ENCODE measurements at regions not wholly inside any gene's neighbourhood (a gene's known extent, or its start where the extent isn't known, plus 50 kb on each side); places are given as distances from the start of the nearest gene placed in this dataset.
"Not testable (repeated sequence)": the region's sequence is repeated elsewhere in the genome, so short reads cannot be mapped to it uniquely, and the experiment has no call there.

DNA sequence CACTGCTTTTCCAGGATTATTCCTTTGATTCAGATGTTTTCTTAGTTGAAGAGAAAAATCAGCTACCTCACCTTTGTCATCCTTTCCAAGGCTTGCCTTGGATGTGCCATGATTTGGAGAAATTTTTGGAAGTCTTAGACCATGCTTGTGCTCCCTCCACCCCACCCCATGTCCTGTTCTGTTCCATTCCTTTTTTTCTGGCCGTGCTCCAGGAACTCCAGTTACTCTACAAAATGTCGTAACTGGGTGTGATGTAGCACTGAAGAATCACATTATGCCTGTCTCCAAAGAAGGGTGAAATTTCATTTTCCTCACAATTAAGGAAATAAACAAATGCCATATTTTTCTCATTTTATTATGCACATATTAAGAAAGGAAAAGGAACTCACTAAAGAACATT is 217.8 kb upstream of the ZRANB2 start:
- no peak for ATAC-seq (ENCODE audit: low FRiP score in 2 of 2)
- WGBS, 2 donors, result 67 to 73% methylated on average over 2 of the region's 2 CpGs
- Histone ChIP-seq H3K9me3 (no peaks in the 10 kb centered on the region), H3K36me3 (no peaks in the 10 kb centered on the region), H3K27me3 (no peaks in the 10 kb centered on the region), H3K4me1 (no peaks in the 10 kb centered on the region), H3K4me3 (no peak overlapping the region), H3K27ac (no peak overlapping the region)
- peak in 1 of 2 donors; percentile 25 for DNase-seq
- TF ChIP-seq EP300 (IDR thresholded peaks at IDR 0.05) (no peak), POLR2AphosphoS5 (IDR thresholded peaks at IDR 0.05) (no peak), POLR2A (IDR thresholded peaks at IDR 0.05) (no peak)
- TF ChIP-seq, protein P1, sequence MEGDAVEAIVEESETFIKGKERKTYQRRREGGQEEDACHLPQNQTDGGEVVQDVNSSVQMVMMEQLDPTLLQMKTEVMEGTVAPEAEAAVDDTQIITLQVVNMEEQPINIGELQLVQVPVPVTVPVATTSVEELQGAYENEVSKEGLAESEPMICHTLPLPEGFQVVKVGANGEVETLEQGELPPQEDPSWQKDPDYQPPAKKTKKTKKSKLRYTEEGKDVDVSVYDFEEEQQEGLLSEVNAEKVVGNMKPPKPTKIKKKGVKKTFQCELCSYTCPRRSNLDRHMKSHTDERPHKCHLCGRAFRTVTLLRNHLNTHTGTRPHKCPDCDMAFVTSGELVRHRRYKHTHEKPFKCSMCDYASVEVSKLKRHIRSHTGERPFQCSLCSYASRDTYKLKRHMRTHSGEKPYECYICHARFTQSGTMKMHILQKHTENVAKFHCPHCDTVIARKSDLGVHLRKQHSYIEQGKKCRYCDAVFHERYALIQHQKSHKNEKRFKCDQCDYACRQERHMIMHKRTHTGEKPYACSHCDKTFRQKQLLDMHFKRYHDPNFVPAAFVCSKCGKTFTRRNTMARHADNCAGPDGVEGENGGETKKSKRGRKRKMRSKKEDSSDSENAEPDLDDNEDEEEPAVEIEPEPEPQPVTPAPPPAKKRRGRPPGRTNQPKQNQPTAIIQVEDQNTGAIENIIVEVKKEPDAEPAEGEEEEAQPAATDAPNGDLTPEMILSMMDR (IDR thresholded peaks at IDR 0.05), result no peak

DNA sequence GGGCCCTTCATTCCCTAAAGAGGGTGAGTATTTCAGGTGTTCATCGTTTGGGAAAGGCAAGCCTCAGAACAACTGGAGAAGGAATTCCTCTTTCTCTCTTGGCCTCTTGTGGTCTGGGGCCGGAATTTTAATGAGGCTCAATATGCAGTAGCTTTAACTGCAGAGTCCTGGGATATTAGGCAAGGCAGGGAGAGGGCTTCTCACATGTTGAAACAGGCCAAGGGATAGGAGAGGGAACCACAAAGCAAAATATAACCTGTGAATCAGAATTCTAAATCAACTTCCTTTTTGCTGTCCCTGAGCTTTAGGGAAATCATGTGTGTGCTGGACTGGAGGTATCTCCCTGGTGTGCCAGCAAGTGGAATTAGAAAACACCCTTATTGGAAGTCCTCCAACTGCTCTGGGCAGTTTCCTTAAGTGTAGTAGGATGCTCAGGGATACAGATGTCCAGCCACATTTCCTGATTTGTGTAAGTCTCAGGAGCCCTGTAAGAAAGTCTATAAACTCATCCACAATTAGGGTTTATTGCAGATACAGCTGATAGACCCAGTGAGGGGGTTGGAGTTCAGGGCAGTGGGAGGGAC is 215.8 kb upstream of the ZRANB2 start:
- Histone ChIP-seq H3K4me1 (no peaks in the 10 kb centered on the region), H3K9me3 (no peaks in the 10 kb centered on the region), H3K4me3 (no peak overlapping the region), H3K27ac (no peak overlapping the region), H3K36me3 (no peaks in the 10 kb centered on the region), H3K27me3 (no peaks in the 10 kb centered on the region)
- DNase-seq (no peak), ATAC-seq (ENCODE audit: low FRiP score in 2 of 2) (no peak)
- TF ChIP-seq POLR2AphosphoS5 (IDR thresholded peaks at IDR 0.05), result no peak
- TF ChIP-seq, protein P1 (IDR thresholded peaks at IDR 0.05), result no peak
- TF ChIP-seq POLR2A (IDR thresholded peaks at IDR 0.05), result no peak
- no peak for TF ChIP-seq EP300 (IDR thresholded peaks at IDR 0.05)
- 35 to 55% methylated on average over 2 of the region's 2 CpGs for WGBS, 2 donors

DNA sequence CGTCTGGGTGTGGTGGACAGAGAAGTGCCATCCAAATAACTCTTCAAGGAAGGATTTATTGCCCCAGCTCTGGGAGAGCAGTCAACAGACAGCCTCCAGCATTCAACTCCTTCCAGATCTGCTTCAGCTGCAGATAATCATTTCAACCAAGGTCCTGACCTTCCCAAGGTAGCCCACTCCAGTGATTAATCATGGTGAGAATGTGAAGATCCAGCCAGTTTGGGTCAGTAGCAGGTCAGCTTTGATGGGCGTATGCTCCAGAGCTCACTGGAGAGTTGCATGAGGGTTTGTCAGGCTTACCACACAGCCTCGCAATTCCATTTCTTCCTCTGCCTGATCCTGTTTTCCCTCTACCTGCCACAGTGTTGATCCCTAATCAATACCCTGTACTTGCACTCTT is 214.5 kb upstream of the ZRANB2 start:
- no peak overlapping the region for H3K4me3 ChIP-seq
- no peaks in the 10 kb centered on the region for H3K4me1 ChIP-seq
- TF ChIP-seq, protein P1 (IDR thresholded peaks at IDR 0.05), result no peak
- TF ChIP-seq POLR2AphosphoS5 (IDR thresholded peaks at IDR 0.05) (no peak), POLR2A (IDR thresholded peaks at IDR 0.05) (no peak), EP300 (IDR thresholded peaks at IDR 0.05) (no peak)
- DNase-seq (no peak), ATAC-seq (ENCODE audit: low FRiP score in 2 of 2) (peak in 1 of 2 donors; percentile 48)
- H3K27me3 ChIP-seq, result no peaks in the 10 kb centered on the region
- H3K9me3 ChIP-seq, result no peaks in the 10 kb centered on the region
- H3K36me3 ChIP-seq, result no peaks in the 10 kb centered on the region
- H3K27ac ChIP-seq, result no peak overlapping the region
- 61 to 76% methylated on average over 3 of the region's 3 CpGs for WGBS, 2 donors

DNA sequence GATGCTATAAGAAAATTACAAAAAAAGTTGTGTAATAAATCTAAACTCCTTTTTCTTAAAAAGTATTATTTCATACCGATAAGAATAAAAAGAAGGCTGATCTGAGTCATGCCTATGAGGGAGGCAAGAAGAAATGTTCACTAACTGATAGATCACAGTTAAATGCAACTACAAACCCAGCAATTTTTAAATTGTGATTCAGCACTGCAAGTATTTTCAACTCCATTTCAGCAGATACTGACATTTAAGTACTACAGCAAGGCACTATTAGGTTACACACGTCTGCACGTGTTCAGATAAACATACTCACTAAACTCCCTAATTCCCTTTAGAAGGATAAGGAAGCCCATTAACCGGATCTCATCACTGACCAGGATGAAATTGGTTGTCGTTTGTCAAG is 213.3 kb upstream of the ZRANB2 start:
- DNase-seq (no peak), ATAC-seq (ENCODE audit: low FRiP score in 2 of 2) (no peak)
- TF ChIP-seq, protein P1 (IDR thresholded peaks at IDR 0.05), result no peak
- no peak for TF ChIP-seq POLR2AphosphoS5 (IDR thresholded peaks at IDR 0.05)
- no peak for TF ChIP-seq POLR2A (IDR thresholded peaks at IDR 0.05)
- TF ChIP-seq EP300 (IDR thresholded peaks at IDR 0.05), result no peak
- Histone ChIP-seq H3K27ac (no peak overlapping the region), H3K9me3 (no peaks in the 10 kb centered on the region), H3K36me3 (no peaks in the 10 kb centered on the region), H3K4me1 (no peaks in the 10 kb centered on the region), H3K27me3 (no peaks in the 10 kb centered on the region), H3K4me3 (no peak overlapping the region)
- WGBS, 2 donors, result 65 to 72% methylated on average over 5 of the region's 5 CpGs

DNA sequence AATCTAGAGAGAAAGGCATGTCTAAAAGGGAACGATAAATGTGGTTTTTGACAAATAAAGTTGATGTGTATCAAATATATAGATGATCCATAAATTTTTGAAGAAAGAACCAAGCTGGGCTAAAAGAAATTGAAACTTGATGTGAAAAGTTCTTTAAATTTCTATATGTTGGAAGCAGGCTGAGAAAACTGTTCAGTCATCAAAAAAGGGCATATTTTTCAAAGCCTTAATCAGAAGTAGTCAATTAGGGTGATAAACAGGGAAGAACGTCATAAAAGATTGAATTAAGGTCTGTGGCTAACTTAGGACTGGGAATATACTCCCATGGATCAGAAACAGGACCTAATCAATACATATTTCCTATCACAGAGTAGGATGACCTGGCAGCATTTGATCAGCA is 211.4 kb upstream of the ZRANB2 start:
- no peak for DNase-seq
- TF ChIP-seq EP300 (IDR thresholded peaks at IDR 0.05), result no peak
- TF ChIP-seq, protein P1 (IDR thresholded peaks at IDR 0.05), result no peak
- TF ChIP-seq POLR2A (IDR thresholded peaks at IDR 0.05), result no peak
- TF ChIP-seq POLR2AphosphoS5 (IDR thresholded peaks at IDR 0.05), result no peak
- H3K4me3 ChIP-seq, result no peak overlapping the region
- H3K9me3 ChIP-seq, result no peaks in the 10 kb centered on the region
- H3K4me1 ChIP-seq, result no peaks in the 10 kb centered on the region
- no peaks in the 10 kb centered on the region for H3K27me3 ChIP-seq
- no peaks in the 10 kb centered on the region for H3K36me3 ChIP-seq
- H3K27ac ChIP-seq, result no peak overlapping the region
- WGBS, 2 donors, result 80 to 85% methylated on average over 2 of the region's 2 CpGs
- no peak for ATAC-seq (ENCODE audit: low FRiP score in 2 of 2)

DNA sequence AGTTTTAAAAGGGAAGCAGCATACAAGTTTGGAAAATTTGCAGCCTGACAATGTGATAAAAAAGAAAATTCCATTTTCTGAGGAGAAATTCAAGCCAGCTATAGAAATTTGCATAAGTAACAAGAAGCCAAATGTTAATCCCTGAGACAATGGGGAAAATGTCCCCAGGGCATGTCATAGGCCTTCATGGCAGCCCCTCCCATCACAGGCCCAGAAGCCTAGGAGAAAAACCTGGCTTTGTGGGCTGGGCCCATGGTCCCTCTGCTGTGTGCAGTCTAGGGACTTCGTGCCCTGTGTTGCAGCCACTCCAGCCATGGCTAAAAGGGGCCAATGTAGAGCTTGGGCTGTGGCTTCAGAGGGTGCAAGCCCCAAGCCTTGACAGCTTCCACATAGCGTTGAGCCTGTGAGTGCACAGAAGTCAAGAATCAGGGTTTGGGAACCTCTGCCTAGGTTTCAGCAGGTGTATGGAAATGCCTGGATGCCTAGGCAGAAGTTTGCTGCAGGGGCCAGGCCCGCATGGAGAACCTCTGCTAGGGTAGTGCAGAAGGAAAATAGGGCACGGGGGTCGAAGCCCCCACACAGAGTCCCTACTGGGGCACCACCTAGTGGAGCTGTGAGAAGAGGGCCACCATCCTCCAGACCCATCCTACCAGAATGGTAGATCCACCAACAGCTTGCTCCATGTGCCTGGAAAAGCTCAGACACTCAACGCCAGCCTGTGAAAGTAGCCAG is 209.8 kb upstream of the ZRANB2 start:
- H3K9me3 ChIP-seq; H3K4me1 ChIP-seq; H3K4me3 ChIP-seq; ATAC-seq (ENCODE audit: low FRiP score in 2 of 2); H3K27ac ChIP-seq; H3K36me3 ChIP-seq; H3K27me3 ChIP-seq: not testable (repeated sequence)
- peak in 1 of 2 donors; percentile 3 for DNase-seq
- WGBS, 2 donors, result 83 to 92% methylated on average over 2 to 6 of the region's 6 CpGs

Measured in upper lobe of left lung (tissue), 6 donors.